ENCODE measurements at regions not wholly inside any gene's neighbourhood (a gene's known extent, or its start where the extent isn't known, plus 50 kb on each side); places are given as distances from the start of the nearest gene placed in this dataset.

GRCh38 chr9:22206833-22207232 is 197.7 kb upstream of the CDKN2B start:
- intact Hi-C loops (cut with DNase I) = no loop called here
- Histone ChIP-seq H3K36me3 (no peaks in the 10 kb centered on the region), H3K9me3 (no peaks in the 10 kb centered on the region), H3K27me3 (no peaks in the 10 kb centered on the region), H3K4me3 (no peak overlapping the region), H3K27ac (no peak overlapping the region), H3K4me1 (peaks cover 8 to 14% of the 10 kb centered on the region in 2 donors)
- DNase-seq = no peak
- ATAC-seq = no peak
- no peak for TF ChIP-seq CTCF (IDR thresholded peaks at IDR 0.05)

- DNase-seq = no peak
- H3K27me3 ChIP-seq = no peaks in the 10 kb centered on the region
- no peak for ATAC-seq
- H3K36me3 ChIP-seq = no peaks in the 10 kb centered on the region
- H3K4me1 ChIP-seq = peaks cover 9 to 20% of the 10 kb centered on the region in 2 donors
- intact Hi-C loops (cut with DNase I) = no loop called here
- TF ChIP-seq CTCF (IDR thresholded peaks at IDR 0.05) = no peak
- no peaks in the 10 kb centered on the region for H3K9me3 ChIP-seq
- H3K4me3 ChIP-seq = no peak overlapping the region
- no peak overlapping the region for H3K27ac ChIP-seq
These were observed 199.9 kb upstream of the CDKN2B start for GRCh38 chr9:22208846-22209585.

GRCh38 chr9:22210262-22210661 is 201.2 kb upstream of the CDKN2B start:
- Histone ChIP-seq H3K36me3 (no peaks in the 10 kb centered on the region), H3K27ac (no peak overlapping the region), H3K27me3 (no peaks in the 10 kb centered on the region), H3K4me3 (no peak overlapping the region), H3K9me3 (no peaks in the 10 kb centered on the region), H3K4me1 (peaks cover 9 to 20% of the 10 kb centered on the region in 2 donors)
- peak; percentile 81 for ATAC-seq
- intact Hi-C loops (cut with DNase I) = no loop called here
- peak in 1 of 4 donors; percentile 6 for DNase-seq
- no peak for TF ChIP-seq CTCF (IDR thresholded peaks at IDR 0.05)

GRCh38 chr9:22210936-22211335 is 201.8 kb upstream of the CDKN2B start:
- Histone ChIP-seq H3K27me3 (no peaks in the 10 kb centered on the region), H3K27ac (no peak overlapping the region), H3K4me1 (peaks cover 9 to 20% of the 10 kb centered on the region in 2 donors), H3K36me3 (no peaks in the 10 kb centered on the region), H3K4me3 (no peak overlapping the region), H3K9me3 (no peaks in the 10 kb centered on the region)
- DNase-seq = no peak
- no peak for ATAC-seq
- no peak for TF ChIP-seq CTCF (IDR thresholded peaks at IDR 0.05)
- intact Hi-C loops (cut with DNase I) = no loop called here

- intact Hi-C loops (cut with DNase I) = no loop called here
- no peaks in the 10 kb centered on the region for H3K27me3 ChIP-seq
- H3K27ac ChIP-seq = peak overlapping the region; percentile 7 to 51
These were observed 202.7 kb upstream of the CDKN2B start for GRCh38 chr9:22211588-22212360.

More at GRCh38 chr9:22211588-22212360, 202.7 kb upstream of the CDKN2B start:
- H3K4me3 ChIP-seq = no peak overlapping the region
- peaks cover 9 to 20% of the 10 kb centered on the region in 2 donors for H3K4me1 ChIP-seq
- no peaks in the 10 kb centered on the region for H3K36me3 ChIP-seq
- ATAC-seq (peak; percentile 69), DNase-seq (no peak)
- TF ChIP-seq CTCF (IDR thresholded peaks at IDR 0.05) = no peak
- H3K9me3 ChIP-seq = no peaks in the 10 kb centered on the region
